H1 (cell line): ENCODE measurements at regions not wholly inside any gene's neighbourhood (a gene's known extent, or its start where the extent isn't known, plus 50 kb on each side); places are given as distances from the start of the nearest gene placed in this dataset.

Experiments used
- CTCF ChIA-PET: fragments of 300-600 bp; sonication (Branson Sonifier 250); formaldehyde crosslinking; loops from one replicate; lab custom pipeline; 2021; ENCODE audit not compliant: partially characterized antibody; lab: Charles Lee
- POLR2A ChIA-PET: fragments of 300-600 bp; sonication (Branson Sonifier 250); formaldehyde crosslinking; loops from one replicate; lab custom pipeline; 2021; ENCODE audit warnings: inconsistent platforms; ENCODE audit not compliant: partially characterized antibody; lab: Charles Lee
- DNase-seq, 2 experiments: peaks; one replicate each; pipeline versions ENCODE4 v3.0.0 to v3.0.0-alpha.2; 2010 to 2022; ENCODE audit warnings: low spot score in 2 of 2, low read depth in 1 of 2, mixed read lengths in 1 of 2
- FAIRE-seq: peaks from 2 replicates; lab custom pipeline; 2011; peaks lifted over from hg19 to GRCh38; lab: Jason Lieb, UNC
- H2AFZ ChIP-seq: 2 replicates; pipeline ENCODE4 v1.8.1; 2012; ENCODE audit warnings: low read length, inconsistent platforms
- H2AK5ac ChIP-seq: 2 replicates; pipeline ENCODE4 v1.6.1; 2013; ENCODE audit warnings: low read depth, low read length
- H2BK120ac ChIP-seq: replicated peaks from 2 replicates; pipeline ENCODE3; 2013; ENCODE audit warnings: low read depth, low read length, inconsistent platforms
- H2BK12ac ChIP-seq: 2 replicates; pipeline ENCODE4 v1.6.1; 2013; ENCODE audit warnings: low read depth, low read length
- H2BK15ac ChIP-seq: 2 replicates; pipeline ENCODE4 v1.6.1; 2013; ENCODE audit warnings: low read length
- H2BK20ac ChIP-seq: 2 replicates; pipeline ENCODE4 v1.6.1; 2013; ENCODE audit warnings: low read length
- H2BK5ac ChIP-seq: 2 replicates; pipeline ENCODE4 v1.6.1; 2013; ENCODE audit warnings: low read depth, low read length
- H3K14ac ChIP-seq: 2 replicates; pipeline ENCODE4 v1.6.1; 2013; ENCODE audit warnings: inconsistent platforms; ENCODE audit not compliant: insufficient read length
- H3K18ac ChIP-seq: 2 replicates; pipeline ENCODE4 v1.6.1; 2013; ENCODE audit warnings: low read length; ENCODE audit errors: extremely low read depth
- H3K23ac ChIP-seq: 2 replicates; pipeline ENCODE4 v1.6.1; 2013; ENCODE audit warnings: inconsistent platforms; ENCODE audit not compliant: insufficient read length
- H3K23me2 ChIP-seq: 2 replicates; pipeline ENCODE4 v1.6.1; 2013; ENCODE audit warnings: low read depth, low read length
- H3K27ac ChIP-seq: 2 replicates; pipeline ENCODE4 v1.6.1; 2011; ENCODE audit warnings: low read depth, low read length, inconsistent platforms
- H3K27me3 ChIP-seq, 4 experiments: replicated peaks in 1 of 4; 1 replicate in 1 of 4; 2 replicates in 3 of 4; pipeline versions ENCODE4 v1.6.1 to v1.8.1; 2011 to 2013; ENCODE audit warnings: low read length in 3 of 4, mild to moderate bottlenecking in 3 of 4, inconsistent platforms in 2 of 4, mixed read lengths in 2 of 4, moderate library complexity in 1 of 4; ENCODE audit not compliant: control insufficient read depth in 3 of 4, insufficient read depth in 3 of 4; ENCODE audit errors: extremely low read depth in 1 of 4
- H3K36me3 ChIP-seq, 4 experiments: 2 replicates each; pipeline versions ENCODE4 v1.6.1 to v1.8.1; 2011 to 2013; ENCODE audit warnings: mild to moderate bottlenecking in 4 of 4, low read length in 3 of 4, moderate library complexity in 2 of 4, control low read depth in 1 of 4, inconsistent platforms in 1 of 4; ENCODE audit not compliant: insufficient read depth in 4 of 4, control insufficient read depth in 2 of 4
- H3K4ac ChIP-seq: replicated peaks from 2 replicates; pipeline ENCODE3; 2013; ENCODE audit warnings: low read length, low read depth, mixed read lengths, inconsistent platforms; ENCODE audit not compliant: insufficient read length
- H3K4me1 ChIP-seq, 4 experiments: replicated peaks in 1 of 4; 1 replicate in 1 of 4; 2 replicates in 3 of 4; pipeline versions ENCODE4 v1.6.1 to v1.8.1; 2011 to 2013; ENCODE audit warnings: low read length in 3 of 4, inconsistent platforms in 2 of 4, mixed read lengths in 1 of 4; ENCODE audit not compliant: insufficient read depth in 4 of 4, control insufficient read depth in 3 of 4
- H3K4me2 ChIP-seq, 2 experiments: 2 replicates each; pipeline versions ENCODE4 v1.6.1 to v1.8.1; 2011 to 2013; ENCODE audit warnings: low read depth in 2 of 2, low read length in 2 of 2, control low read depth in 1 of 2, inconsistent platforms in 1 of 2, mild to moderate bottlenecking in 1 of 2; ENCODE audit not compliant: insufficient read depth in 1 of 2
- H3K4me3 ChIP-seq, 4 experiments: fragments of 200-600, 300-600 bp in 1 of 4; sonication (generic), shearing (Covaris generic), sonication (Bioruptor Twin) in 1 of 4; 2 replicates each; pipeline versions ENCODE4 v1.5.1 to v1.8.1; 2011 to 2016; ENCODE audit warnings: low read length in 4 of 4, low read depth in 3 of 4, control low read depth in 2 of 4, inconsistent platforms in 2 of 4, mild to moderate bottlenecking in 2 of 4, mixed read lengths in 1 of 4, moderate library complexity in 1 of 4; ENCODE audit not compliant: insufficient read depth in 2 of 4; ENCODE audit errors: extremely low read depth in 1 of 4
- H3K56ac ChIP-seq: replicated peaks from 2 replicates; pipeline ENCODE3; 2013; ENCODE audit warnings: low read depth, mild to moderate bottlenecking, mixed read lengths, low read length, inconsistent platforms; ENCODE audit not compliant: insufficient read length
- H3K79me1 ChIP-seq: 2 replicates; pipeline ENCODE4 v1.6.1; 2013; ENCODE audit warnings: low read depth, low read length, control low read depth
- H3K79me2 ChIP-seq, 2 experiments: 2 replicates each; pipeline versions ENCODE4 v1.6.1 to v1.8.1; 2012 to 2013; ENCODE audit warnings: low read length in 2 of 2, mild to moderate bottlenecking in 2 of 2, inconsistent platforms in 1 of 2; ENCODE audit not compliant: insufficient read depth in 2 of 2, control insufficient read depth in 1 of 2
- H3K9ac ChIP-seq, 4 experiments: replicated peaks in 1 of 4; 1 replicate in 1 of 4; 2 replicates in 3 of 4; pipeline versions ENCODE4 v1.6.1 to v1.8.1; 2011 to 2013; ENCODE audit warnings: low read depth in 3 of 4, low read length in 3 of 4, control low read depth in 2 of 4, mild to moderate bottlenecking in 2 of 4, moderate library complexity in 2 of 4, inconsistent platforms in 1 of 4; ENCODE audit errors: extremely low read depth in 1 of 4
- H3K9me3 ChIP-seq, 2 experiments: 2 replicates each; pipeline versions ENCODE4 v1.6.1 to v1.8.1; 2012 to 2013; ENCODE audit warnings: mild to moderate bottlenecking in 2 of 2, moderate library complexity in 2 of 2, control low read depth in 1 of 2, inconsistent platforms in 1 of 2, low read depth in 1 of 2, low read length in 1 of 2, mixed read lengths in 1 of 2; ENCODE audit not compliant: insufficient read depth in 2 of 2
- H4K20me1 ChIP-seq, 2 experiments: replicated peaks in 1 of 2; 2 replicates each; pipeline versions ENCODE3 to v1.8.1; 2011 to 2013; ENCODE audit warnings: inconsistent platforms in 2 of 2, low read length in 2 of 2, mild to moderate bottlenecking in 1 of 2; ENCODE audit not compliant: insufficient read depth in 2 of 2, control insufficient read depth in 1 of 2
- H4K5ac ChIP-seq: 2 replicates; pipeline ENCODE4 v1.6.1; 2013; ENCODE audit warnings: low read length, low read depth, mixed read lengths, inconsistent platforms; ENCODE audit not compliant: insufficient read length
- H4K8ac ChIP-seq: 2 replicates; pipeline ENCODE4 v1.8.0; 2013; ENCODE audit warnings: mild to moderate bottlenecking, moderate library complexity, low read length, inconsistent platforms; ENCODE audit not compliant: insufficient read depth; ENCODE audit errors: extremely low read depth
- H4K91ac ChIP-seq: replicated peaks from 2 replicates; pipeline ENCODE3; 2013; ENCODE audit warnings: low read length, mixed read lengths, inconsistent platforms; ENCODE audit not compliant: insufficient read length
- CHD2 ChIP-seq: IDR thresholded peaks from 2 replicates; pipeline ENCODE4 v1.6.1; 2012; ENCODE audit warnings: low read length, improper control_type of control experiment
- CREB1 ChIP-seq: IDR thresholded peaks from 2 replicates; pipeline ENCODE4 v1.6.1; 2012; ENCODE audit warnings: inconsistent platforms
- FOSL1 ChIP-seq: IDR thresholded peaks from 2 replicates; pipeline ENCODE4 v1.6.1; 2011; ENCODE audit warnings: mild to moderate bottlenecking, low read depth, low read length, moderate library complexity; ENCODE audit not compliant: insufficient read depth
- GTF2F1 ChIP-seq: IDR thresholded peaks from 2 replicates; pipeline ENCODE4 v1.6.1; 2012; ENCODE audit warnings: low read depth, low read length, improper control_type of control experiment, borderline replicate concordance
- HDAC2 ChIP-seq, 2 experiments: fragments of 300-600 bp in 1 of 2; sonication (generic) in 1 of 2; IDR thresholded peaks; 2 replicates each; pipeline ENCODE4 v1.6.1; 2011 to 2012; ENCODE audit warnings: low read depth in 2 of 2, low read length in 2 of 2, mild to moderate bottlenecking in 2 of 2, moderate library complexity in 2 of 2, borderline replicate concordance in 1 of 2, inconsistent platforms in 1 of 2
- KDM1A ChIP-seq: fragments of 200-600, 300-600 bp; sonication (generic); IDR thresholded peaks from 2 replicates; pipeline ENCODE4 v1.7.1; 2016; ENCODE audit warnings: mild to moderate bottlenecking, low read length, borderline replicate concordance
- KDM5A ChIP-seq: fragments of 200-600 bp; IDR thresholded peaks from 2 replicates; pipeline ENCODE4 v1.7.1; 2012; ENCODE audit warnings: mild to moderate bottlenecking, low read length, inconsistent platforms, mixed read lengths
- SIN3A ChIP-seq, 2 experiments: IDR thresholded peaks in 1 of 2; conservative IDR thresholded peaks in 1 of 2; 2 replicates each; pipeline ENCODE4 v1.6.1; 2011 to 2012; ENCODE audit warnings: low read length in 2 of 2, improper control_type of control experiment in 1 of 2, low read depth in 1 of 2, mild to moderate bottlenecking in 1 of 2
- TBP ChIP-seq: IDR thresholded peaks from 2 replicates; pipeline ENCODE4 v1.6.1; 2011; ENCODE audit warnings: low read depth, low read length, improper control_type of control experiment
- WGBS, 2 experiments: shearing (Covaris generic) in 1 of 2; methylation state at CpG; one replicate each; pipeline versions ENCODE4 v1.1.6 to v1.1.7; 2013 to 2015; ENCODE audit warnings: low lambda C conversion rate in 2 of 2, mixed read lengths in 2 of 2, inconsistent platforms in 1 of 2, low coverage in 1 of 2, missing lambda C conversion rate in 1 of 2; ENCODE audit not compliant: insufficient replicate concordance in 2 of 2, insufficient coverage in 1 of 2, insufficient read length in 1 of 2; ENCODE audit errors: extremely low coverage in 1 of 2, missing lambda C conversion rate in 1 of 2; 5-methylcytosine and 5-hydroxymethylcytosine counted together
- TF ChIP-seq, protein P1 (sequence below): IDR thresholded peaks from 2 replicates; pipeline ENCODE4 v1.6.1; 2011; ENCODE audit warnings: low read length, improper control_type of control experiment

- H3K4me1 ChIP-seq: no peaks in the 10 kb centered on the region
- H3K4me2 ChIP-seq: no peak overlapping the region
- no peak overlapping the region for H2BK5ac ChIP-seq
- H2BK12ac ChIP-seq: no peak overlapping the region
- H2BK120ac ChIP-seq: no peak overlapping the region
- WGBS, 2 experiments: 87% methylated on average over 4 of the region's 4 CpGs; no CpG with 5 or more reads in 1 of the 2 experiments
- no peak overlapping the region for H2AK5ac ChIP-seq
- no peak overlapping the region for H4K91ac ChIP-seq
- no peaks in the 10 kb centered on the region for H4K20me1 ChIP-seq
- no peak for DNase-seq
- no peaks in the 10 kb centered on the region for H3K23me2 ChIP-seq
- H3K4ac ChIP-seq: no peak overlapping the region
- no peak overlapping the region for H3K14ac ChIP-seq
- H3K27me3 ChIP-seq: no peaks in the 10 kb centered on the region
- no peak for FAIRE-seq
- CTCF ChIA-PET: no interaction called here
- H3K56ac ChIP-seq: no peak overlapping the region
- H2BK15ac ChIP-seq: no peak overlapping the region
- H3K4me3 ChIP-seq: no peak overlapping the region
- no peak overlapping the region for H3K23ac ChIP-seq
- H4K5ac ChIP-seq: no peak overlapping the region
- no peaks in the 10 kb centered on the region for H3K36me3 ChIP-seq
- POLR2A ChIA-PET: no interaction called here
- H3K9ac ChIP-seq: no peak overlapping the region
- no peak overlapping the region for H3K27ac ChIP-seq
- no peak overlapping the region for H2BK20ac ChIP-seq
- no peak overlapping the region for H4K8ac ChIP-seq
- TF ChIP-seq FOSL1 (no peak), CHD2 (no peak), HDAC2 (IDR thresholded peaks at IDR 0.05; ENCODE audit: borderline replicate concordance in 1 of 2, low read depth in 2 of 2, low read length in 2 of 2) (no peak), KDM1A (no peak), TBP (no peak), KDM5A (no peak), GTF2F1 (no peak), SIN3A (conservative IDR thresholded peaks at IDR 0.05 in 1 of 2, IDR thresholded peaks at IDR 0.05 in 1 of 2; ENCODE audit: low read depth in 1 of 2, low read length in 2 of 2) (no peak), CREB1 (no peak)
- TF ChIP-seq, protein P1, sequence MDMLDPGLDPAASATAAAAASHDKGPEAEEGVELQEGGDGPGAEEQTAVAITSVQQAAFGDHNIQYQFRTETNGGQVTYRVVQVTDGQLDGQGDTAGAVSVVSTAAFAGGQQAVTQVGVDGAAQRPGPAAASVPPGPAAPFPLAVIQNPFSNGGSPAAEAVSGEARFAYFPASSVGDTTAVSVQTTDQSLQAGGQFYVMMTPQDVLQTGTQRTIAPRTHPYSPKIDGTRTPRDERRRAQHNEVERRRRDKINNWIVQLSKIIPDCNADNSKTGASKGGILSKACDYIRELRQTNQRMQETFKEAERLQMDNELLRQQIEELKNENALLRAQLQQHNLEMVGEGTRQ: no peak
- TF ChIP-seq, all 59 proteins: peak for 0
- Histone ChIP-seq H3K79me1 (no peaks in the 10 kb centered on the region), H3K9me3 (peaks cover 0 to 5% of the 10 kb centered on the region in 2 experiments; a peak in 1 of 4 replicates), H3K18ac (no peak overlapping the region), H3K79me2 (no peaks in the 10 kb centered on the region), H2AFZ (no peak overlapping the region)
Observed at GRCh38 chr15:56568466-56569167, 103.7 kb upstream of the MNS1 start.
